Neuronal stem cell (in vitro differentiated cells): ENCODE measurements at regions not wholly inside any gene's neighbourhood (a gene's known extent, or its start where the extent isn't known, plus 50 kb on each side); places are given as distances from the start of the nearest gene placed in this dataset.

Source experiments
- DNase-seq: peaks from one replicate; pipeline ENCODE4 v3.0.0-alpha.2; 2013; ENCODE audit warnings: low spot score
- H2AFZ ChIP-seq: one replicate; pipeline ENCODE4 v1.6.1; 2013; ENCODE audit warnings: mild to moderate bottlenecking, low read length, inconsistent platforms
- H2AK5ac ChIP-seq: 2 replicates; pipeline ENCODE4 v1.6.1; 2013; ENCODE audit warnings: low read depth, mild to moderate bottlenecking, inconsistent platforms, low read length, moderate library complexity, mixed read lengths
- H2BK120ac ChIP-seq: 2 replicates; pipeline ENCODE4 v1.6.1; 2013; ENCODE audit warnings: low read depth, mild to moderate bottlenecking, inconsistent platforms, low read length, moderate library complexity, mixed read lengths
- H2BK12ac ChIP-seq: one replicate; pipeline ENCODE4 v1.6.1; 2013; ENCODE audit warnings: low read length, inconsistent platforms
- H2BK15ac ChIP-seq: 2 replicates; pipeline ENCODE4 v1.6.1; 2013; ENCODE audit warnings: mild to moderate bottlenecking, low read length, inconsistent platforms, mixed read lengths
- H2BK5ac ChIP-seq: one replicate; pipeline ENCODE4 v1.6.1; 2013; ENCODE audit warnings: inconsistent platforms, mild to moderate bottlenecking, low read length, moderate library complexity
- H3K14ac ChIP-seq: one replicate; pipeline ENCODE4 v1.6.1; 2013; ENCODE audit warnings: low read length, inconsistent platforms
- H3K18ac ChIP-seq: 2 replicates; pipeline ENCODE4 v1.6.1; 2013; ENCODE audit warnings: low read length, inconsistent platforms
- H3K23ac ChIP-seq: 2 replicates; pipeline ENCODE4 v1.6.1; 2013; ENCODE audit warnings: low read depth, mild to moderate bottlenecking, mixed read lengths, low read length, inconsistent platforms; ENCODE audit not compliant: poor library complexity
- H3K27ac ChIP-seq: replicated peaks from 3 replicates; pipeline ENCODE4 v1.5.1; 2013; ENCODE audit warnings: low read length, inconsistent platforms
- H3K27me3 ChIP-seq, 3 experiments: 2 replicates each; pipeline ENCODE4 v1.6.1; 2013; ENCODE audit warnings: low read length in 3 of 3, mild to moderate bottlenecking in 2 of 3, inconsistent platforms in 1 of 3, low read depth in 1 of 3, mixed read lengths in 1 of 3, moderate library complexity in 1 of 3; ENCODE audit not compliant: control insufficient read depth in 3 of 3, insufficient read depth in 3 of 3
- H3K36me3 ChIP-seq, 2 donors: replicated peaks in 1 of 2; 2 replicates each; pipeline ENCODE4 v1.6.1; 2013; ENCODE audit warnings: low read length in 2 of 2; ENCODE audit not compliant: control insufficient read depth in 2 of 2, insufficient read depth in 2 of 2
- H3K4ac ChIP-seq: 2 replicates; pipeline ENCODE4 v1.6.1; 2013; ENCODE audit warnings: inconsistent platforms, mild to moderate bottlenecking, low read length, moderate library complexity
- H3K4me1 ChIP-seq, 2 donors: 1 replicate in 1 of 2; 2 replicates in 1 of 2; pipeline ENCODE4 v1.6.1; 2013; ENCODE audit warnings: low read length in 2 of 2, low read depth in 1 of 2; ENCODE audit not compliant: control insufficient read depth in 2 of 2, insufficient read depth in 1 of 2
- H3K4me2 ChIP-seq: one replicate; pipeline ENCODE4 v1.6.1; 2013; ENCODE audit warnings: mild to moderate bottlenecking, low read length, inconsistent platforms; ENCODE audit not compliant: insufficient read depth, poor library complexity, severe bottlenecking
- H3K4me3 ChIP-seq, 2 donors: 2 replicates each; pipeline ENCODE4 v1.5.1; 2013; ENCODE audit warnings: low read length in 2 of 2, mild to moderate bottlenecking in 2 of 2, inconsistent platforms in 1 of 2, moderate library complexity in 1 of 2
- H3K79me1 ChIP-seq: one replicate; pipeline ENCODE4 v1.6.1; 2013; ENCODE audit warnings: low read depth, mild to moderate bottlenecking, inconsistent platforms, low read length, moderate library complexity
- H3K9ac ChIP-seq: one replicate; pipeline ENCODE4 v1.6.1; 2013; ENCODE audit warnings: mild to moderate bottlenecking, low read depth, low read length, inconsistent platforms; ENCODE audit not compliant: poor library complexity
- H3K9me3 ChIP-seq, 2 donors: replicated peaks in 1 of 2; 2 replicates each; pipeline versions ENCODE3 to v1.6.1; 2013; ENCODE audit warnings: low read length in 2 of 2, mild to moderate bottlenecking in 2 of 2, inconsistent platforms in 1 of 2, low read depth in 1 of 2, mixed read lengths in 1 of 2, moderate library complexity in 1 of 2; ENCODE audit not compliant: control insufficient read depth in 2 of 2, insufficient read depth in 1 of 2
- H4K8ac ChIP-seq: one replicate; pipeline ENCODE4 v1.6.1; 2013; ENCODE audit warnings: low read depth, mild to moderate bottlenecking, inconsistent platforms, low read length, moderate library complexity
- H4K91ac ChIP-seq: one replicate; pipeline ENCODE4 v1.6.1; 2013; ENCODE audit warnings: low read length, low read depth, mild to moderate bottlenecking, inconsistent platforms; ENCODE audit not compliant: poor library complexity
- WGBS, 2 donors: extraction: QIAGEN DNeasy Blood & Tissue Kit; methylation state at CpG; one replicate each; pipeline ENCODE4 v1.1.7; 2013; ENCODE audit warnings: missing lambda C conversion rate in 2 of 2, mixed read lengths in 1 of 2; ENCODE audit not compliant: insufficient read length in 2 of 2, insufficient replicate concordance in 1 of 2; ENCODE audit errors: extremely low coverage in 2 of 2; 5-methylcytosine and 5-hydroxymethylcytosine counted together

DNA sequence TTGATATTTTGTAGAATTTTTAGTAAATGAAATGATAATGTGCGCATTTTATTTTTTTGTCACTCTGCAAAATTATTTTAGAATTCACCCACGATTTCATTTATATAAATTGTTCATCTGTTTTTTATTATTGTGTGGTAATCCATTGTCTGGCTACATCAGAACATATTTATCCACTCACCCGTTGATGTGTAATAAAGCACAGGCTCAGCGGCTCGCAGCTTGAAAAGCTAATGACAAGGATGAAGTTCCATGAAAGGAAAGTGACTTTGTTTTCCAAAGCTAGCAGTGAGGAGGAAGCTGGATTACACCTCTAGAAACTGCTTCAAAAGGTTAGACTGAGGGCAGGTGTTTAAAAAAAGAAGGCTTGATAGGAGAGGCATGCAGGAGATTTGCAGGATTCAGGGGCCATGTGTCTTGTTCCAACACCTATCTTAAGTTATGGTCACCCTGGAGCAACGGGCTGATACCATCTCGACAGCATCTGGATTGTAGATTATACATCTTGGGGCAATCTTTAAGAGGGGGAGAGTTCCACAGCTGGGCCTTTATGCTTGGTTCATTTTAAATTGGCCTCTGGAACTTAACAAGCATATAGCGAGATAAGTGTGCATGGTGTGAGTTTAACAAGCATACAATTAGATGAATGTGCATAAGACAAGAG is 194.1 kb downstream of the TMTC3 start:
- no peak overlapping the region for H2BK120ac ChIP-seq

GRCh38 chr12:88338486-88338885 is 196.4 kb downstream of the TMTC3 start:
- Histone ChIP-seq H4K91ac (no peak overlapping the region), H3K9me3 (no peaks in the 10 kb centered on the region), H2BK120ac (no peak overlapping the region), H3K4me2 (no peak overlapping the region), H3K4ac (no peak overlapping the region), H2AFZ (no peak overlapping the region), H3K4me1 (no peaks in the 10 kb centered on the region), H3K36me3 (no peaks in the 10 kb centered on the region), H2AK5ac (no peak overlapping the region), H3K14ac (no peak overlapping the region), H3K18ac (no peak overlapping the region), H2BK12ac (no peak overlapping the region), H3K23ac (no peak overlapping the region), H3K27ac (no peak overlapping the region), H3K27me3 (no peaks in the 10 kb centered on the region), H3K9ac (no peak overlapping the region), H3K79me1 (no peaks in the 10 kb centered on the region), H4K8ac (no peak overlapping the region), H3K4me3 (no peak overlapping the region), H2BK5ac (no peak overlapping the region), H2BK15ac (no peak overlapping the region)
- DNase-seq, result no peak
- 100% methylated on average over 1 of the region's 1 CpG; no CpG with 5 or more reads in 1 of the 2 donors for WGBS, 2 donors

More for the DNA sequence above, 194.1 kb downstream of the TMTC3 start:
- no peak overlapping the region for H3K23ac ChIP-seq
- no peak overlapping the region for H4K91ac ChIP-seq
- H3K27me3 ChIP-seq, result no peaks in the 10 kb centered on the region
- no peak overlapping the region for H3K9ac ChIP-seq
- no CpG with 5 or more reads among the region's 8 CpGs for WGBS, 2 donors
- no peak overlapping the region for H2BK12ac ChIP-seq
- H2BK5ac ChIP-seq, result no peak overlapping the region
- H3K36me3 ChIP-seq, result no peaks in the 10 kb centered on the region
- no peak overlapping the region for H3K4ac ChIP-seq
- H3K18ac ChIP-seq, result no peak overlapping the region
- H4K8ac ChIP-seq, result no peak overlapping the region
- no peak overlapping the region for H3K4me2 ChIP-seq
- peaks cover 4 to 11% of the 10 kb centered on the region in 2 donors for H3K9me3 ChIP-seq
- H3K27ac ChIP-seq, result no peak overlapping the region
- no peak overlapping the region for H2AK5ac ChIP-seq
- no peak for DNase-seq
- no peak overlapping the region for H2BK15ac ChIP-seq
- no peaks in the 10 kb centered on the region for H3K4me1 ChIP-seq
- no peak overlapping the region for H3K4me3 ChIP-seq
- no peak overlapping the region for H2AFZ ChIP-seq
- no peak overlapping the region for H3K14ac ChIP-seq
- H3K79me1 ChIP-seq, result no peaks in the 10 kb centered on the region

- Histone ChIP-seq H3K27me3 (no peaks in the 10 kb centered on the region), H3K9ac (no peak overlapping the region), H3K14ac (no peak overlapping the region), H3K18ac (no peak overlapping the region), H3K4me3 (no peak overlapping the region), H3K9me3 (no peaks in the 10 kb centered on the region), H3K4me2 (no peak overlapping the region), H2BK12ac (no peak overlapping the region), H2BK120ac (no peak overlapping the region), H3K79me1 (no peaks in the 10 kb centered on the region), H4K91ac (no peak overlapping the region), H2BK5ac (no peak overlapping the region), H3K4ac (no peak overlapping the region), H2AK5ac (no peak overlapping the region), H3K23ac (no peak overlapping the region), H3K27ac (no peak overlapping the region), H3K36me3 (no peaks in the 10 kb centered on the region), H2AFZ (no peak overlapping the region), H2BK15ac (no peak overlapping the region), H4K8ac (no peak overlapping the region), H3K4me1 (no peaks in the 10 kb centered on the region)
- no CpG with 5 or more reads among the region's 1 CpG for WGBS, 2 donors
- DNase-seq, result no peak
Observed at GRCh38 chr12:88339254-88339949, 197.3 kb downstream of the TMTC3 start.

- Histone ChIP-seq H3K9me3 (no peaks in the 10 kb centered on the region), H3K4ac (no peak overlapping the region), H3K14ac (no peak overlapping the region), H3K79me1 (no peaks in the 10 kb centered on the region), H2BK5ac (no peak overlapping the region), H3K4me3 (no peak overlapping the region), H4K91ac (no peak overlapping the region), H3K18ac (no peak overlapping the region), H3K23ac (no peak overlapping the region), H3K27ac (no peak overlapping the region), H3K4me1 (no peaks in the 10 kb centered on the region), H3K9ac (no peak overlapping the region), H3K27me3 (no peaks in the 10 kb centered on the region), H2AK5ac (no peak overlapping the region), H2AFZ (no peak overlapping the region), H2BK12ac (no peak overlapping the region), H3K4me2 (no peak overlapping the region), H2BK120ac (no peak overlapping the region), H4K8ac (no peak overlapping the region), H2BK15ac (no peak overlapping the region), H3K36me3 (no peaks in the 10 kb centered on the region)
- DNase-seq, result no peak
- WGBS, 2 donors, result no CpG with 5 or more reads among the region's 1 CpG
Observed at GRCh38 chr12:88339966-88340365, 197.9 kb downstream of the TMTC3 start.
